ENCODE measurements at regions not wholly inside any gene's neighbourhood (a gene's known extent, or its start where the extent isn't known, plus 50 kb on each side); places are given as distances from the start of the nearest gene placed in this dataset.

- Histone ChIP-seq H3K27me3 (no peaks in the 10 kb centered on the region), H3K27ac (no peak overlapping the region), H3K4me3 (no peak overlapping the region), H3K4me1 (no peaks in the 10 kb centered on the region), H3K36me3 (no peaks in the 10 kb centered on the region), H3K9me3 (no peaks in the 10 kb centered on the region)
- in situ Hi-C loops (cut with MboI; ENCODE audit: low pct_ligation_motif_present in 1 of 4, low pct_unique_long_range_greater_than_20kb in 1 of 4, low sequenced_read_pairs in 3 of 4) = no loop called here
- no peak for DNase-seq
- intact Hi-C loops (cut with DNase I; ENCODE audit: low total_unique reads) = no loop called here
- 82 to 94% methylated on average over 2 of the region's 2 CpGs for WGBS, 2 donors (ENCODE audit: low coverage in 1 of 2)
- TF ChIP-seq EP300 (IDR thresholded peaks at IDR 0.05; ENCODE audit: low read depth) = no peak
- no peak for TF ChIP-seq POLR2AphosphoS5 (IDR thresholded peaks at IDR 0.05)
- TF ChIP-seq CTCF (IDR thresholded peaks at IDR 0.05) = no peak
- TF ChIP-seq POLR2A (IDR thresholded peaks at IDR 0.05) = no peak
Observed at GRCh38 chr16:7113395-7113794, 219.2 kb upstream of the RBFOX1 start.

- H3K9me3 ChIP-seq = no peaks in the 10 kb centered on the region
- DNase-seq = no peak
- WGBS, 2 donors (ENCODE audit: low coverage in 1 of 2) = 20 to 33% methylated on average over 3 of the region's 3 CpGs
- intact Hi-C loops (cut with DNase I; ENCODE audit: low total_unique reads) (no loop called here), in situ Hi-C loops (cut with MboI; ENCODE audit: low pct_ligation_motif_present in 1 of 4, low pct_unique_long_range_greater_than_20kb in 1 of 4, low sequenced_read_pairs in 3 of 4) (no loop called here)
- H3K4me1 ChIP-seq = no peaks in the 10 kb centered on the region
- no peak for TF ChIP-seq POLR2AphosphoS5 (IDR thresholded peaks at IDR 0.05)
- no peak for TF ChIP-seq CTCF (IDR thresholded peaks at IDR 0.05)
- no peak for TF ChIP-seq EP300 (IDR thresholded peaks at IDR 0.05; ENCODE audit: low read depth)
- TF ChIP-seq POLR2A (IDR thresholded peaks at IDR 0.05) = no peak
- H3K4me3 ChIP-seq = no peak overlapping the region
- no peaks in the 10 kb centered on the region for H3K27me3 ChIP-seq
- no peak overlapping the region for H3K27ac ChIP-seq
- no peaks in the 10 kb centered on the region for H3K36me3 ChIP-seq
Observed at GRCh38 chr16:7111265-7111664, 221.4 kb upstream of the RBFOX1 start.

- TF ChIP-seq POLR2AphosphoS5 (IDR thresholded peaks at IDR 0.05) (no peak), POLR2A (IDR thresholded peaks at IDR 0.05) (no peak), CTCF (IDR thresholded peaks at IDR 0.05) (no peak), EP300 (IDR thresholded peaks at IDR 0.05; ENCODE audit: low read depth) (no peak)
- Histone ChIP-seq H3K9me3 (no peaks in the 10 kb centered on the region), H3K27ac (no peak overlapping the region), H3K4me1 (no peaks in the 10 kb centered on the region), H3K4me3 (no peak overlapping the region), H3K36me3 (no peaks in the 10 kb centered on the region), H3K27me3 (no peaks in the 10 kb centered on the region)
- 51 to 65% methylated on average over 3 of the region's 3 CpGs for WGBS, 2 donors (ENCODE audit: low coverage in 1 of 2)
- no peak for DNase-seq
- intact Hi-C loops (cut with DNase I; ENCODE audit: low total_unique reads) = no loop called here
- in situ Hi-C loops (cut with MboI; ENCODE audit: low pct_ligation_motif_present in 1 of 4, low pct_unique_long_range_greater_than_20kb in 1 of 4, low sequenced_read_pairs in 3 of 4) = no loop called here
Observed at GRCh38 chr16:7107436-7107835, 225.2 kb upstream of the RBFOX1 start.

- no peak overlapping the region for H3K27ac ChIP-seq
- H3K36me3 ChIP-seq = no peaks in the 10 kb centered on the region
- no peak for DNase-seq
- TF ChIP-seq POLR2A (IDR thresholded peaks at IDR 0.05) (no peak), CTCF (IDR thresholded peaks at IDR 0.05) (no peak), EP300 (IDR thresholded peaks at IDR 0.05; ENCODE audit: low read depth) (no peak), POLR2AphosphoS5 (IDR thresholded peaks at IDR 0.05) (no peak)
- intact Hi-C loops (cut with DNase I; ENCODE audit: low total_unique reads) (no loop called here), in situ Hi-C loops (cut with MboI; ENCODE audit: low pct_ligation_motif_present in 1 of 4, low pct_unique_long_range_greater_than_20kb in 1 of 4, low sequenced_read_pairs in 3 of 4) (no loop called here)
- no peak overlapping the region for H3K4me3 ChIP-seq
- H3K4me1 ChIP-seq = no peaks in the 10 kb centered on the region
- no peaks in the 10 kb centered on the region for H3K9me3 ChIP-seq
- 58 to 72% methylated on average over 3 of the region's 3 CpGs for WGBS, 2 donors (ENCODE audit: low coverage in 1 of 2)
- H3K27me3 ChIP-seq = no peaks in the 10 kb centered on the region
Observed at GRCh38 chr16:7103056-7103455, 229.6 kb upstream of the RBFOX1 start.

Data from transverse colon (tissue), 4 donors.